ENCODE measurements at regions not wholly inside any gene's neighbourhood (a gene's known extent, or its start where the extent isn't known, plus 50 kb on each side); places are given as distances from the start of the nearest gene placed in this dataset.

DNA sequence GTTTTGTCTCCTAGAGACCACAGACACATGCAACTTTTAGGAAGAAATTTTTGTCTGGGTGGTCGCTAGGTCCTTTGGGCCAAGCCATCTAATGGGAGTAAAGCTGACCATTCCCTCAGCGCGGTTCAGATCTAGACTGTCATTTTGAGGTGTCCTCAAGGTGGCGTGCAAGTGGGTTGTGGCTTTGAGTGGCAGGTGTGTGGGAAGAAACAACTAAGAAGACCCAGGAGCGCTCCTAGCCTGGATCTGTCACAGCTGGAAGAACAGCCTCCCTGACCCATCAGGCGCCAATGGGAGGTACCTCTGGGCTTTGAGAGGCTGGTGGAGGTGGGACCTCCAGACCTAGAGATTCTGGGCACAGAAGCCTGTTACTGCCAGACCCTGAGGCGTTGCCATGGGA lies 645.1 kb downstream of the KCNJ18 start:
- TF ChIP-seq, protein P1, sequence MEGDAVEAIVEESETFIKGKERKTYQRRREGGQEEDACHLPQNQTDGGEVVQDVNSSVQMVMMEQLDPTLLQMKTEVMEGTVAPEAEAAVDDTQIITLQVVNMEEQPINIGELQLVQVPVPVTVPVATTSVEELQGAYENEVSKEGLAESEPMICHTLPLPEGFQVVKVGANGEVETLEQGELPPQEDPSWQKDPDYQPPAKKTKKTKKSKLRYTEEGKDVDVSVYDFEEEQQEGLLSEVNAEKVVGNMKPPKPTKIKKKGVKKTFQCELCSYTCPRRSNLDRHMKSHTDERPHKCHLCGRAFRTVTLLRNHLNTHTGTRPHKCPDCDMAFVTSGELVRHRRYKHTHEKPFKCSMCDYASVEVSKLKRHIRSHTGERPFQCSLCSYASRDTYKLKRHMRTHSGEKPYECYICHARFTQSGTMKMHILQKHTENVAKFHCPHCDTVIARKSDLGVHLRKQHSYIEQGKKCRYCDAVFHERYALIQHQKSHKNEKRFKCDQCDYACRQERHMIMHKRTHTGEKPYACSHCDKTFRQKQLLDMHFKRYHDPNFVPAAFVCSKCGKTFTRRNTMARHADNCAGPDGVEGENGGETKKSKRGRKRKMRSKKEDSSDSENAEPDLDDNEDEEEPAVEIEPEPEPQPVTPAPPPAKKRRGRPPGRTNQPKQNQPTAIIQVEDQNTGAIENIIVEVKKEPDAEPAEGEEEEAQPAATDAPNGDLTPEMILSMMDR (IDR thresholded peaks at IDR 0.05): no peak
- TF ChIP-seq POLR2A (IDR thresholded peaks at IDR 0.05): no peak

All from vagina (tissue), 2 donors.